ENCODE measurements at regions not wholly inside any gene's neighbourhood (a gene's known extent, or its start where the extent isn't known, plus 50 kb on each side); places are given as distances from the start of the nearest gene placed in this dataset.

DNA sequence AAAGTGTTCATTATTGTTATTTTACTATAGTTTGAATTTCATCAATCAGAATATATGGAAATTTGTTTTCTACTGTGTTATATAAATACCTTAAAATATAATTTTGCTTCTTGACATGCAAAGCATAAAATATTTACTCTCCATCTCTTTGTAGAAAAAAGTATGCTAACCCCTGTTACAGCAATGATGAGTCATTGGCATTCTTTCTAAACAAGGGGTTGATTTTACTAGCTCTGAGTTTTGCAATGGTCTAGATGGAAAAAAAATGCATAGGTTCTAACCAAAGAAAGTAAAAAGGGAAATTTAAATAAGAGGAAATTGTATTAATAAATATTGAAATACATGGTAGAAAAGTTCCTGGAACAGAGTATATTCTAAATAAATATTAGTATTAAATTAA is 990.2 kb upstream of the ATXN7L3B start:
- TF ChIP-seq, protein P1, sequence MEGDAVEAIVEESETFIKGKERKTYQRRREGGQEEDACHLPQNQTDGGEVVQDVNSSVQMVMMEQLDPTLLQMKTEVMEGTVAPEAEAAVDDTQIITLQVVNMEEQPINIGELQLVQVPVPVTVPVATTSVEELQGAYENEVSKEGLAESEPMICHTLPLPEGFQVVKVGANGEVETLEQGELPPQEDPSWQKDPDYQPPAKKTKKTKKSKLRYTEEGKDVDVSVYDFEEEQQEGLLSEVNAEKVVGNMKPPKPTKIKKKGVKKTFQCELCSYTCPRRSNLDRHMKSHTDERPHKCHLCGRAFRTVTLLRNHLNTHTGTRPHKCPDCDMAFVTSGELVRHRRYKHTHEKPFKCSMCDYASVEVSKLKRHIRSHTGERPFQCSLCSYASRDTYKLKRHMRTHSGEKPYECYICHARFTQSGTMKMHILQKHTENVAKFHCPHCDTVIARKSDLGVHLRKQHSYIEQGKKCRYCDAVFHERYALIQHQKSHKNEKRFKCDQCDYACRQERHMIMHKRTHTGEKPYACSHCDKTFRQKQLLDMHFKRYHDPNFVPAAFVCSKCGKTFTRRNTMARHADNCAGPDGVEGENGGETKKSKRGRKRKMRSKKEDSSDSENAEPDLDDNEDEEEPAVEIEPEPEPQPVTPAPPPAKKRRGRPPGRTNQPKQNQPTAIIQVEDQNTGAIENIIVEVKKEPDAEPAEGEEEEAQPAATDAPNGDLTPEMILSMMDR (IDR thresholded peaks at IDR 0.05) = no peak
- no peak for TF ChIP-seq POLR2A (IDR thresholded peaks at IDR 0.05)
